OCI-LY3 (cell line): ENCODE measurements at regions not wholly inside any gene's neighbourhood (a gene's known extent, or its start where the extent isn't known, plus 50 kb on each side); places are given as distances from the start of the nearest gene placed in this dataset.

ENCODE experiments used
- H2AFZ ChIP-seq: fragments of 200-600, 300-600 bp; shearing (Covaris generic); 2 replicates; pipeline ENCODE4 v1.6.0; 2014; ENCODE audit warnings: antibody characterized with exemption, low read depth, low read length
- H3K27ac ChIP-seq: fragments of 200-600, 300-600 bp; sonication (generic); 2 replicates; pipeline ENCODE4 v1.5.1; 2014; ENCODE audit warnings: mild to moderate bottlenecking, low read length, moderate library complexity, mixed read lengths
- H3K27me3 ChIP-seq: fragments of 200-600, 300-600 bp; sonication (generic); 2 replicates; pipeline ENCODE4 v1.6.1; 2014; ENCODE audit warnings: low read depth, low read length, mixed read lengths
- H3K36me3 ChIP-seq: fragments of 200-600, 300-600 bp; sonication (generic); replicated peaks from 2 replicates; pipeline ENCODE3; 2014; ENCODE audit warnings: low read depth, low read length, mixed read lengths
- H3K4me1 ChIP-seq: fragments of 300-600, 200-600 bp; sonication (generic); 2 replicates; pipeline ENCODE4 v1.6.1; 2014; ENCODE audit warnings: low read length, mixed read lengths
- H3K4me2 ChIP-seq: fragments of 200-600, 300-600 bp; sonication (generic); 2 replicates; pipeline ENCODE4 v1.6.1; 2014; ENCODE audit warnings: low read length, mixed read lengths
- H3K4me3 ChIP-seq: fragments of 300-600, 200-600 bp; sonication (generic); 2 replicates; pipeline ENCODE4 v1.5.1; 2014; ENCODE audit warnings: antibody characterized with exemption, mild to moderate bottlenecking, low read length, moderate library complexity
- H3K79me2 ChIP-seq: fragments of 300-600, 200-600 bp; shearing (Covaris generic); 2 replicates; pipeline ENCODE4 v1.6.1; 2014; ENCODE audit warnings: mild to moderate bottlenecking, low read length, mixed read lengths
- H3K9ac ChIP-seq: fragments of 300-600, 200-600 bp; shearing (Covaris generic); 2 replicates; pipeline ENCODE4 v1.6.0; 2014; ENCODE audit warnings: mild to moderate bottlenecking, low read length, moderate library complexity
- H3K9me3 ChIP-seq: fragments of 200-600, 300-600 bp; shearing (Covaris generic); 2 replicates; pipeline ENCODE4 v1.6.1; 2014; ENCODE audit warnings: low read length, mixed read lengths; ENCODE audit not compliant: insufficient read depth
- H4K20me1 ChIP-seq: fragments of 200-600, 300-600 bp; sonication (generic); 2 replicates; pipeline ENCODE4 v1.6.1; 2016; ENCODE audit warnings: low read length, mixed read lengths; ENCODE audit not compliant: insufficient read depth
- EZH2phosphoT487 ChIP-seq: fragments of 200-600 bp; shearing (Covaris generic); IDR thresholded peaks from 2 replicates; pipeline ENCODE4 v1.6.1; 2018; ENCODE audit warnings: antibody characterized with exemption, mixed run types, low read depth
- TF ChIP-seq, protein P1 (sequence below): fragments of 200-600, 300-600 bp; sonication (generic); IDR thresholded peaks from 2 replicates; pipeline ENCODE4 v1.5.1; 2014; ENCODE audit warnings: antibody characterized with exemption, low read length, low read depth

DNA sequence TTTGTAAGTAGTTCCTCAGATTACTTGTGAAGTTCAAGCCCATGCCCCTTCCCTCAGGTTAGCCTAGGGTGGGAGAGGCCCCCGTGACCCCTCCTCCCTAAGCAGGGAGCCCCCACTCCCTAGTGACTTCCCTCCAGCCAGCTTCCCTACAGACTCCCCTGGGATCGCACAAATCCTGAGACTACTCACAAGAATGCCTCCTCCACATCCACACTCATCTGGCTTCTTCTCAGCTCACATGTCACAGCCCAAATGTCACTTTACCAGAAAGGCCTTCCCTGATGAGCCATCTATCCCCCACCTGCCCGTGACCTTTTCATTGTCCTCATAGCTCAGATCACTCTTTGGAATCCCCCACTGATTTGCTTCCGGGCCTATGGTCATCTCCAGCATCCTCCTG is 96.7 kb upstream of the ARAP3 start:
- no peaks in the 10 kb centered on the region for H4K20me1 ChIP-seq

DNA sequence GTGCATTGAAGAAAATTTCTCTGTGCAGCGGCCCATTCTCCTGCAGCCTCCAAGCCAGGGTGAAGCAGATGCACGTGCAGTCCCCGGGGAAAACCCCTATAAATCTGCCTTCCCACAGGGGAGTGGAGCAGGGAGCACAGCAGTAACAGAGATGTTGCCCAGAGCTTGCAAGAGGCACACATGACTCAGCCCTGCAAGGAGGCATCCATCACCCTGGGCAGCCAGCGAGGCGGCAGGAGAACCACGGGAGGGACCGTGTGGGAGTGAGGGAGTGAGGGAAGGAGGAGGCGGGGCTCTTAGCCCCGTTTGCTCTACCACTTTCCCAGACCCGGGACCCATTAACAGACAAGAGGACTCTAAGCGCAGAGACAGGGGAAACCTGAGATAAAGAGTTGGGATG is 96.2 kb upstream of the ARAP3 start:
- Histone ChIP-seq H3K36me3 (no peaks in the 10 kb centered on the region), H3K9ac (peak overlapping the region; percentile 42; the same call in 1 of the 2 replicates), H3K4me1 (peaks cover 57% of the 10 kb centered on the region), H3K4me2 (peak overlapping the region; percentile 73), H3K79me2 (no peaks in the 10 kb centered on the region), H3K27ac (peak overlapping the region; percentile 87), H3K4me3 (no peak overlapping the region), H4K20me1 (no peaks in the 10 kb centered on the region), H3K9me3 (no peaks in the 10 kb centered on the region), H2AFZ (no peak overlapping the region; the same call in 1 of the 2 replicates), H3K27me3 (no peaks in the 10 kb centered on the region)
- no peak for TF ChIP-seq EZH2phosphoT487
- TF ChIP-seq, protein P1, sequence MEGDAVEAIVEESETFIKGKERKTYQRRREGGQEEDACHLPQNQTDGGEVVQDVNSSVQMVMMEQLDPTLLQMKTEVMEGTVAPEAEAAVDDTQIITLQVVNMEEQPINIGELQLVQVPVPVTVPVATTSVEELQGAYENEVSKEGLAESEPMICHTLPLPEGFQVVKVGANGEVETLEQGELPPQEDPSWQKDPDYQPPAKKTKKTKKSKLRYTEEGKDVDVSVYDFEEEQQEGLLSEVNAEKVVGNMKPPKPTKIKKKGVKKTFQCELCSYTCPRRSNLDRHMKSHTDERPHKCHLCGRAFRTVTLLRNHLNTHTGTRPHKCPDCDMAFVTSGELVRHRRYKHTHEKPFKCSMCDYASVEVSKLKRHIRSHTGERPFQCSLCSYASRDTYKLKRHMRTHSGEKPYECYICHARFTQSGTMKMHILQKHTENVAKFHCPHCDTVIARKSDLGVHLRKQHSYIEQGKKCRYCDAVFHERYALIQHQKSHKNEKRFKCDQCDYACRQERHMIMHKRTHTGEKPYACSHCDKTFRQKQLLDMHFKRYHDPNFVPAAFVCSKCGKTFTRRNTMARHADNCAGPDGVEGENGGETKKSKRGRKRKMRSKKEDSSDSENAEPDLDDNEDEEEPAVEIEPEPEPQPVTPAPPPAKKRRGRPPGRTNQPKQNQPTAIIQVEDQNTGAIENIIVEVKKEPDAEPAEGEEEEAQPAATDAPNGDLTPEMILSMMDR, result no peak

More for the DNA sequence above, 96.7 kb upstream of the ARAP3 start:
- Histone ChIP-seq H3K9me3 (no peaks in the 10 kb centered on the region), H2AFZ (no peak overlapping the region), H3K4me3 (no peak overlapping the region; the same call in 1 of the 2 replicates), H3K27me3 (no peaks in the 10 kb centered on the region), H3K79me2 (no peaks in the 10 kb centered on the region), H3K4me1 (peaks cover 57% of the 10 kb centered on the region), H3K36me3 (no peaks in the 10 kb centered on the region), H3K27ac (peak overlapping the region; percentile 87), H3K9ac (peak overlapping the region; percentile 42; the same call in 1 of the 2 replicates), H3K4me2 (peak overlapping the region; percentile 73)
- TF ChIP-seq EZH2phosphoT487, result no peak
- TF ChIP-seq, protein P1, result no peak

DNA sequence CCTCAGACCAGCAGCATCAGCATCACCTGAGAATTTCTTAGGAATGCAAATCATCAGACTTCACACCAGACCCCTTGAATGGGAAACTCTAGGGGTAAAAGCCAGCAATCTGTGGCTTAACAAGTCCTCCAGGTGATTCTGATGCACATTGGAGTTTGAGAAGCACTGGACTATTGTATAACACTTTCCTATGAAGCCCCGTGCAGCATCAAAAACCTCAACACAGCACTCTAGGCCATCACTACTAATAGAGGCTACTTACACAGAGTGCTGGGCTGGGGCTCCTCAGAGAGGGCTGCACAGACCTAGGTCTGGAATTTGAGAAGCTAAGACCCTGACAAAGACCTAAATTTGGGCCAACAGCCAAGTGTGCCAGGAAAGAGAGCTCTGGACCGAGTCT is 95.7 kb upstream of the ARAP3 start:
- peaks cover 57% of the 10 kb centered on the region for H3K4me1 ChIP-seq
- H3K27me3 ChIP-seq, result no peaks in the 10 kb centered on the region
- peak overlapping the region; percentile 87 for H3K27ac ChIP-seq
- H3K4me2 ChIP-seq, result peak overlapping the region; percentile 73
- no peak overlapping the region for H3K4me3 ChIP-seq
- no peak overlapping the region for H3K9ac ChIP-seq
- no peaks in the 10 kb centered on the region for H3K9me3 ChIP-seq
- no peaks in the 10 kb centered on the region for H3K36me3 ChIP-seq
- no peak for TF ChIP-seq EZH2phosphoT487
- TF ChIP-seq, protein P1, result no peak
- no peaks in the 10 kb centered on the region for H3K79me2 ChIP-seq
- no peak overlapping the region for H2AFZ ChIP-seq
- H4K20me1 ChIP-seq, result no peaks in the 10 kb centered on the region

DNA sequence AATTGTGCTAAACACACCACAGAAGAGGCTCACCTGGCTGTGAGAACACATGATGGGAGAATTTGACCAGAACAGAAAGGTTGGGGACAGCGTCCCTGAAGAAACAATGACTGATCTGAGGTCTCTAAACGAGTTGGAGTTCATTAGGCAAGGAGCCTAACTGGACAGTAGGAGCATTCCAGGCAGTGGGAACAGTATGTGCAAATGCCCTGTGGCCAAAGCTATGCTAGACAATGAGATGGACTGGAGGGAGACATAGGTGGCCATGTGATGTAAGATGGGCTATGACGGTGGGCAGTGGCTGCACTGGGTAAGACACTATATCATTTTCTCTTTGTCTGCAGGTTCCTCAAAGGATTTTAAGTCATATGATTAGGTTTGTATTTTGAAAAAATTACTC is 95.1 kb upstream of the ARAP3 start:
- no peak overlapping the region for H3K4me2 ChIP-seq
- no peak overlapping the region for H3K27ac ChIP-seq
- H2AFZ ChIP-seq, result no peak overlapping the region

More for the DNA sequence above, 95.1 kb upstream of the ARAP3 start:
- no peaks in the 10 kb centered on the region for H3K36me3 ChIP-seq
- peaks cover 51% of the 10 kb centered on the region for H3K4me1 ChIP-seq
- no peak overlapping the region for H3K9ac ChIP-seq
- no peaks in the 10 kb centered on the region for H3K79me2 ChIP-seq
- H4K20me1 ChIP-seq, result no peaks in the 10 kb centered on the region
- no peaks in the 10 kb centered on the region for H3K9me3 ChIP-seq
- H3K4me3 ChIP-seq, result no peak overlapping the region
- TF ChIP-seq, protein P1, result no peak
- no peak for TF ChIP-seq EZH2phosphoT487
- no peaks in the 10 kb centered on the region for H3K27me3 ChIP-seq
